ENCODE measurements at regions not wholly inside any gene's neighbourhood (a gene's known extent, or its start where the extent isn't known, plus 50 kb on each side); places are given as distances from the start of the nearest gene placed in this dataset.

DNA sequence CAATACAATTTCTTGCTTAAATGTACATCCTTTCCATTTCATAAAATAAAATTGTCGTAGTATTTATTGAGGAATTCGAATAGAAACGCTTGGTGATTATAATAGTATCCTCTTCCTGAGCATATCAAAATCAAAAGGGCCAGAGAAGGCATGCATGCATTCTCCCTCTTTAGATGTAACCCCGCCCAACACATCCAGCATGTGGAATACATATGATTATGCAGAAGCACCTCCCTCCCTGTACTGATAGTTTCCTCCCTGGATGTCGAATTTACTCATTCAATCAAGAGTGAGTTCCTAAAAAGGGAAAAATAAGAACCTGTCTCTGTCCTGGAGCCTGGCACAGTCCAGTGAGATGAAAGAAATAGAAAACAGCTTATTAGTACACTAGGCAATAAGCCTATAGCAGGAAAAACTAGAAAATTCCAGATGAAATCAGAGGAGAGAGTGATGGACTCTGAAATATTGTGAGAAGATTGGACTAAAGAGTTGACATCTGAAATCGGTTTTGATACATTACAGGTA is 262.9 kb downstream of the RDH14 start:
- TF ChIP-seq, protein P1, sequence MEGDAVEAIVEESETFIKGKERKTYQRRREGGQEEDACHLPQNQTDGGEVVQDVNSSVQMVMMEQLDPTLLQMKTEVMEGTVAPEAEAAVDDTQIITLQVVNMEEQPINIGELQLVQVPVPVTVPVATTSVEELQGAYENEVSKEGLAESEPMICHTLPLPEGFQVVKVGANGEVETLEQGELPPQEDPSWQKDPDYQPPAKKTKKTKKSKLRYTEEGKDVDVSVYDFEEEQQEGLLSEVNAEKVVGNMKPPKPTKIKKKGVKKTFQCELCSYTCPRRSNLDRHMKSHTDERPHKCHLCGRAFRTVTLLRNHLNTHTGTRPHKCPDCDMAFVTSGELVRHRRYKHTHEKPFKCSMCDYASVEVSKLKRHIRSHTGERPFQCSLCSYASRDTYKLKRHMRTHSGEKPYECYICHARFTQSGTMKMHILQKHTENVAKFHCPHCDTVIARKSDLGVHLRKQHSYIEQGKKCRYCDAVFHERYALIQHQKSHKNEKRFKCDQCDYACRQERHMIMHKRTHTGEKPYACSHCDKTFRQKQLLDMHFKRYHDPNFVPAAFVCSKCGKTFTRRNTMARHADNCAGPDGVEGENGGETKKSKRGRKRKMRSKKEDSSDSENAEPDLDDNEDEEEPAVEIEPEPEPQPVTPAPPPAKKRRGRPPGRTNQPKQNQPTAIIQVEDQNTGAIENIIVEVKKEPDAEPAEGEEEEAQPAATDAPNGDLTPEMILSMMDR (conservative IDR thresholded peaks at IDR 0.05): no peak
- TF ChIP-seq EZH2 (IDR thresholded peaks at IDR 0.05; ENCODE audit: low read depth): no peak

Data from PC-9 (cell line).